ENCODE measurements at regions not wholly inside any gene's neighbourhood (a gene's known extent, or its start where the extent isn't known, plus 50 kb on each side); places are given as distances from the start of the nearest gene placed in this dataset.
A peak's percentile ranks its signal among the peaks of the same experiment; 100 is the strongest.

DNA sequence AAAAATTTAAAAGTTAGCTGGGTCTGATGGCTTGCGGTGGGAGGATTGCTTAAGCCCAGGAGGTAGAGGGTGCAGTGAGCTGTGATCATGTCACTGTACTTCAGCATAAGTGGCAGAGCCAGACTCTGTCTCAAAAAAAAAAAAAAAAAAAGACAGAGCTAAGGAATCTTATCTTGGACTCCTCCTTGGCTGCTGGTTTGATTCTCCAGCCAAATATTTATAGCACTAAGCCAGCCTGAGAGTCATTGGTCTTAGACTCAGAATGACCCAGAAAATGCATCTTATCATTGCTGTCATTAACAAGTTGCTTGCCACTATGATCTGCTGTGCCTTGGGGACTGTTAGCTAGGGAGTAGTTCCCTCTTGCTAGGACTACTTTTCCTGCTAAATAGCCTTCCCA, 164.7 kb downstream of the GNAT3 start:
- Histone ChIP-seq H3K4me1 (ENCODE audit: control insufficient read depth, insufficient read depth, low read length) (no peaks in the 10 kb centered on the region), H3K4me3 (ENCODE audit: low read depth, low read length) (no peak overlapping the region), H3K27ac (ENCODE audit: low read depth, low read length) (no peak overlapping the region), H3K9ac (ENCODE audit: low read depth, low read length) (no peak overlapping the region), H3K9me3 (ENCODE audit: control insufficient read depth, insufficient read depth, low read length) (no peaks in the 10 kb centered on the region), H3K36me3 (ENCODE audit: control insufficient read depth, insufficient read depth, low read length) (no peaks in the 10 kb centered on the region), H3K27me3 (ENCODE audit: control insufficient read depth, insufficient read depth, low read length) (no peaks in the 10 kb centered on the region)

DNA sequence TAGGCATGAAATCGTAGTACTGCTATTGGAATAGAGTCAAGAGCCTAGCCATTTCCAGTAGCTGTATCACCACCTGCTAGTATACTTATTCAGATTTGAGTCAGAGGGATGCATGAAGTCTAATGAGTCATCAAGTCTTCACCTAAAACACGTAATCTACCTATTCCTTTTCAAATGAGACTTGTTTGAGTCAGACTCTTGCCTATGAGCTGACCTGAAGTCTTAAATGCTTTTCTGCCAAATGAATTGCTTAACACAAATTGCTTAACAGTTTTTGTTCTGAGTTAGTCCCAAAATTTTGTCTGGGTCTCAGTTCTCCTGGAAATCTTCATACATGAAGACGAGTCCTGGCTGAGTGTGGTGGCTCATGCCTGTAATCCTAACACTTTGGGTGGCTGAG, 165.2 kb downstream of the GNAT3 start:
- H3K36me3 ChIP-seq (ENCODE audit: control insufficient read depth, insufficient read depth, low read length), result no peaks in the 10 kb centered on the region
- H3K4me1 ChIP-seq (ENCODE audit: control insufficient read depth, insufficient read depth, low read length), result no peaks in the 10 kb centered on the region
- H3K27ac ChIP-seq (ENCODE audit: low read depth, low read length), result no peak overlapping the region
- no peaks in the 10 kb centered on the region for H3K9me3 ChIP-seq (ENCODE audit: control insufficient read depth, insufficient read depth, low read length)
- no peak overlapping the region for H3K4me3 ChIP-seq (ENCODE audit: low read depth, low read length)
- H3K27me3 ChIP-seq (ENCODE audit: control insufficient read depth, insufficient read depth, low read length), result no peaks in the 10 kb centered on the region
- no peak overlapping the region for H3K9ac ChIP-seq (ENCODE audit: low read depth, low read length)

DNA sequence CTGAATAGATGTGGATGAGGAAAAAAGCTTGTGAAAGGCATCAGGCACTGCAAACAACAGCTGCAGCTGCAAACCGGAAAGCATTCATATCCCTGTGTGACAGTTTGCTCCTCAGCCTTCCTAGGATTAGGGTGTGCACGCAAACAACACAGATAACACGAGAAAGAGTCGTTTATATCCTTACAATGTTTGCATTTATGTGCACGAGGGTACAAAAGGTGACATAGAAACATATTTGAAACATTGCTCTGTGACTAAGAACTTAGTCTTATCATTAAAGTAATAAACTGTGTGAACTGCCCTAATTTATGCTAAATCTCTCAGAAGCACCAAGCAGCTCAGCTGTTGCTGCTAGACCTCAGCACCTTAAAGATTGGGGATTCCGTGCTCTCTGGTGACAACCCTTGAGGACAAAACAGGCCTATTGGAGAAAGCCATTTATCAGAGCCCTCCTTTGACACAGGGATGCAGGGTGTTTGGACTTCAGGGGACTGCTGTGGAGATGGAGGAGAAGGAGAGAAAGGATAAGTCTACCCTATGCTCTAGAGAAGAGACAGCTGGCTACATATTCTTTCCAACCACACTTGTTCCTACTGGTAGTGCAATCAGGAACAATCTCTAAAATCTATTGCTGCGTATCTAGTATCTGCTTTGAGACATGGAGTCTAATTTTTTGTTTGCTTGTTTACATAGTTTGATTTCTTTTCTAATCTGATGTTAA, 176.2 kb downstream of the GNAT3 start:
- H3K9me3 ChIP-seq (ENCODE audit: control insufficient read depth, insufficient read depth, low read length), result no peaks in the 10 kb centered on the region
- no peaks in the 10 kb centered on the region for H3K4me1 ChIP-seq (ENCODE audit: control insufficient read depth, insufficient read depth, low read length)
- no peaks in the 10 kb centered on the region for H3K27me3 ChIP-seq (ENCODE audit: control insufficient read depth, insufficient read depth, low read length)
- no peak overlapping the region for H3K4me3 ChIP-seq (ENCODE audit: low read depth, low read length)
- H3K36me3 ChIP-seq (ENCODE audit: control insufficient read depth, insufficient read depth, low read length), result no peaks in the 10 kb centered on the region
- H3K9ac ChIP-seq (ENCODE audit: low read depth, low read length), result no peak overlapping the region
- peak overlapping the region; percentile 31 for H3K27ac ChIP-seq (ENCODE audit: low read depth, low read length)

DNA sequence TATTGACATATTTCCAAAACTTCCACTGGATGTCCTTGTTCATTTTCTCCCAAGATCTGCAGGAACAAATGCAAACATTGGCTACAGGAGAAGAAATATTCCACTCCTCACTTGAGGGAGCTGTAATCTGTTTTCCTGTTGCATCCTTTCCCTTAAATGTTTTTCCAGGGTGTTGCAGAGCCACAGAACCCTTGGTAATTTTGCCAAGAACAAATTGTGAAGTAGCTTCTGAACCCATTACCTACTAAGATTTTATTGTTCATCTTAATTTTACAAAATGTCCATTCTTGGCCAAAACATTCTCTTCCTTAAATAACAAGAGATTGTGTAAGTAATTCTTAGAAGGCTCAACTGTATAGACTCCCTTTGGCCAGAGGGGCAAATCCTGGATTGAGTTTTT, 177.0 kb downstream of the GNAT3 start:
- Histone ChIP-seq H3K4me3 (ENCODE audit: low read depth, low read length) (no peak overlapping the region), H3K36me3 (ENCODE audit: control insufficient read depth, insufficient read depth, low read length) (no peaks in the 10 kb centered on the region), H3K27ac (ENCODE audit: low read depth, low read length) (no peak overlapping the region), H3K4me1 (ENCODE audit: control insufficient read depth, insufficient read depth, low read length) (no peaks in the 10 kb centered on the region), H3K9me3 (ENCODE audit: control insufficient read depth, insufficient read depth, low read length) (no peaks in the 10 kb centered on the region), H3K27me3 (ENCODE audit: control insufficient read depth, insufficient read depth, low read length) (no peaks in the 10 kb centered on the region), H3K9ac (ENCODE audit: low read depth, low read length) (no peak overlapping the region)

DNA sequence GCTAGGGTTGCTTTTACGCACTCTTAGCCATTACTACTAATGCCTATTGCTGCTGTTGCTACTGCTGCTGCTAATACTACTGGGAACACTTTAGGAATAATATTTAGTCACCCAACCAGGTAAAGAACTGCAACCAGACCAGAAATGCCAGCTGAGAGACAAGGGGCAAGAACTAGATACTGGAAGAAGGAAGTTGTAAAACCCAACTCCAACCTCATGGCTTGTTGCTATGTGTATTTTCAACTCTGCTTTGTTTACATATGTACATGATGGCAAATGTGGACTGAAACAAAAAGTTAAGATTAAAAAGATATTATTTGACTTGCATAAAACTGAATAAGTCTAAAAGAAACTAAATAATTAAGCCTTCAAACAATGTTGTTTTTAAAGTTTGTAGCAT, 177.7 kb downstream of the GNAT3 start:
- H3K27me3 ChIP-seq (ENCODE audit: control insufficient read depth, insufficient read depth, low read length), result no peaks in the 10 kb centered on the region
- no peaks in the 10 kb centered on the region for H3K4me1 ChIP-seq (ENCODE audit: control insufficient read depth, insufficient read depth, low read length)
- no peak overlapping the region for H3K4me3 ChIP-seq (ENCODE audit: low read depth, low read length)
- H3K9ac ChIP-seq (ENCODE audit: low read depth, low read length), result no peak overlapping the region
- no peak overlapping the region for H3K27ac ChIP-seq (ENCODE audit: low read depth, low read length)
- H3K9me3 ChIP-seq (ENCODE audit: control insufficient read depth, insufficient read depth, low read length), result no peaks in the 10 kb centered on the region
- no peaks in the 10 kb centered on the region for H3K36me3 ChIP-seq (ENCODE audit: control insufficient read depth, insufficient read depth, low read length)

DNA sequence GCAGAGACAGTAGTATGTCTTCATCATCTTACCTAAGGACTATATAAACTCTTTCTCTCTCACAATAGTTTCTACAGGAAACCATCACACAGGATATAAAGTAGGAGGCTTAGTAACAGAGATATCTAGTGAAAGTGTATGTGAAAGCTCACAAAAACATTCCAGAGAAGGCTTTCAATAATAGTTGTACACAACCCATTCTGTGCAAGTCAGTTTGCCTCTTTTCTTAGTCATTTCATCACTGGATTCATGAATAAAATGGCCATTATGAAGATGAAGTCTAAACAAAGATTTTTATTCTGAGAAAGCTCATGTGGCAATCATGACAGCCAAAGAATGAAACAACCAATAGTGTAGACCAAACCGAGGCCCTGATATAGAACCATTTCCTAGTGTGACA, 178.8 kb downstream of the GNAT3 start:
- Histone ChIP-seq H3K4me1 (ENCODE audit: control insufficient read depth, insufficient read depth, low read length) (no peaks in the 10 kb centered on the region), H3K27ac (ENCODE audit: low read depth, low read length) (no peak overlapping the region), H3K4me3 (ENCODE audit: low read depth, low read length) (no peak overlapping the region), H3K36me3 (ENCODE audit: control insufficient read depth, insufficient read depth, low read length) (no peaks in the 10 kb centered on the region), H3K27me3 (ENCODE audit: control insufficient read depth, insufficient read depth, low read length) (no peaks in the 10 kb centered on the region), H3K9me3 (ENCODE audit: control insufficient read depth, insufficient read depth, low read length) (no peaks in the 10 kb centered on the region), H3K9ac (ENCODE audit: low read depth, low read length) (no peak overlapping the region)

DNA sequence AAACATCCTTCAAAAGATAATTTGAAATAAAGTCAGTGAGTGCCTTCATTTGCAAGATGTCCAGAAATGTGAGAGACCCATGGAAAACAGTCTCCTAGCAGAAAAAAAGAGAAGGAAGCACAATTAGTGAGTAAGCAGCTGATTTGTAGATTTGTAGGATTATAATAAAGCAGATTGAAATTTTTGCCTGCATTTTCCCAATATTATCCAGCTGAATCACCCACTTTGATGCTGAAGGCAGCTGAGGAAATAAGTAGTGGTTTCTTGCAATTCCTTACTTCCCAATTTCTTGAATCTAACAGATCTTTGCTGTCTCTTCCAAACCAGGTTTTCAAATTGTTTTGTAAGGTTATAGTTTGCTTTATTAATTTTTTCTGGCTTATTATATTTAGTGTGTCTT, 181.4 kb downstream of the GNAT3 start:
- H3K27me3 ChIP-seq (ENCODE audit: control insufficient read depth, insufficient read depth, low read length), result no peaks in the 10 kb centered on the region
- no peaks in the 10 kb centered on the region for H3K4me1 ChIP-seq (ENCODE audit: control insufficient read depth, insufficient read depth, low read length)
- no peak overlapping the region for H3K27ac ChIP-seq (ENCODE audit: low read depth, low read length)
- H3K36me3 ChIP-seq (ENCODE audit: control insufficient read depth, insufficient read depth, low read length), result no peaks in the 10 kb centered on the region
- no peak overlapping the region for H3K4me3 ChIP-seq (ENCODE audit: low read depth, low read length)
- H3K9me3 ChIP-seq (ENCODE audit: control insufficient read depth, insufficient read depth, low read length), result no peaks in the 10 kb centered on the region
- no peak overlapping the region for H3K9ac ChIP-seq (ENCODE audit: low read depth, low read length)

DNA sequence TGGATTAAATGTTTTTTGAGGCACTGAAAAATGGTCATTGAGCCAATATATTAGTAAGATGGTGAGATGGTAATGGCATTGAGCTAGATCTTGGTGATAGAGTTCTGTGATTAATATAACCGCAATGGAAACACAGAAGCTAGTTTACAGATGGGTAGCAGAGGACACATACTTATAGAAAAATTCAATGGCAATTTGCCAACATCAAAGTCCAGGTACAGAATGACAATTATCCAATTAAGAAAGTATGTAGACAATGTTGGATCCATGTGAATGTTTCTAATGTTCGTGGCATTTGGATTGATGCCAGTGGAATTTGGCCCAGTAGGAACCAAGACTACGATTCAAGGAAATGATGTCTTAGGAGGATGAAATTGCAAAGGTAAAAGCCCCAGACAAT, 187.8 kb downstream of the GNAT3 start:
- H3K27me3 ChIP-seq (ENCODE audit: control insufficient read depth, insufficient read depth, low read length), result no peaks in the 10 kb centered on the region
- no peaks in the 10 kb centered on the region for H3K36me3 ChIP-seq (ENCODE audit: control insufficient read depth, insufficient read depth, low read length)
- no peak overlapping the region for H3K9ac ChIP-seq (ENCODE audit: low read depth, low read length)
- no peaks in the 10 kb centered on the region for H3K9me3 ChIP-seq (ENCODE audit: control insufficient read depth, insufficient read depth, low read length)
- H3K4me1 ChIP-seq (ENCODE audit: control insufficient read depth, insufficient read depth, low read length), result no peaks in the 10 kb centered on the region
- H3K4me3 ChIP-seq (ENCODE audit: low read depth, low read length), result no peak overlapping the region
- H3K27ac ChIP-seq (ENCODE audit: low read depth, low read length), result no peak overlapping the region

DNA sequence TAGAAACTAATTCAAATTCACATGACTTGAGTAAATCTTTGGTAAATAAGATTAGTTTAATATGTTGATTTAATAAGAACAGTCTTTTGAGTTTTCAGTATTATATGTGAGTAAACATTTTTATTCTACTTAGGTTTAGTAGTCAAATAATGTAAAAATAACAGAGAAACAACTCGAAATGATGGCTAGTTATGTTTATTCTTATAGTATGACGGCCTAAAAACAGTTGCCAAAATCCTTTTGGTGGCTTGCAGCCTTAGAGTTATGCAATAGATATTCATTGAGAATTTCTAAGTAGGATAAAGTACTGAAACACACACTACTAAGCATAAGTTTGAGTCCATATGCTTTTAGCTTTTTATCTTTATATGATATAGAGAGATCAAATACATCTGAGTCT, 184.8 kb downstream of the GNAI1 start:
- H3K4me3 ChIP-seq (ENCODE audit: low read depth, low read length), result no peak overlapping the region
- H3K9me3 ChIP-seq (ENCODE audit: control insufficient read depth, insufficient read depth, low read length), result no peaks in the 10 kb centered on the region
- H3K36me3 ChIP-seq (ENCODE audit: control insufficient read depth, insufficient read depth, low read length), result no peaks in the 10 kb centered on the region
- H3K27me3 ChIP-seq (ENCODE audit: control insufficient read depth, insufficient read depth, low read length), result no peaks in the 10 kb centered on the region
- H3K27ac ChIP-seq (ENCODE audit: low read depth, low read length), result no peak overlapping the region
- H3K4me1 ChIP-seq (ENCODE audit: control insufficient read depth, insufficient read depth, low read length), result no peaks in the 10 kb centered on the region
- no peak overlapping the region for H3K9ac ChIP-seq (ENCODE audit: low read depth, low read length)

DNA sequence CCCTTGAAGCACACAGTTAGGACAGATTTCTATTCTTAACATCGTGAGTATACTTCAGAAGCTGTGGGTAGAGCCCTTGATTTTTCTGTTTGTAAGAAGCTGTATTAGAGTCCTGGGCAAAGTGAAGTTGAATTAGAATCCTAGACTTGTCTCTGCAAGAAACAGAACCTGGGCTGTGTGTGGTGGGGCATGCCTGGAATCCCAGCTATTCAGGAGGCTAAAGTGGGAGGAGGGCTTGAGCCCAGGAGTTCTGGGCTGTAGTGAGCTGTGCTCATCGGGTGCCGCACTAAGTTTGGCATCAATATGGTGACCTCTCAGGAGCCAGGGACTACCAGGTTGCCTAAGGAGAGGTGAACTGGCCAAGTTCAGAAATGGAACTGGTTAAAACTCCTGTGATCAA, 183.4 kb downstream of the GNAI1 start:
- no peaks in the 10 kb centered on the region for H3K27me3 ChIP-seq (ENCODE audit: control insufficient read depth, insufficient read depth, low read length)
- H3K4me3 ChIP-seq (ENCODE audit: low read depth, low read length), result no peak overlapping the region
- H3K36me3 ChIP-seq (ENCODE audit: control insufficient read depth, insufficient read depth, low read length), result no peaks in the 10 kb centered on the region
- H3K27ac ChIP-seq (ENCODE audit: low read depth, low read length), result no peak overlapping the region
- H3K4me1 ChIP-seq (ENCODE audit: control insufficient read depth, insufficient read depth, low read length), result no peaks in the 10 kb centered on the region
- H3K9ac ChIP-seq (ENCODE audit: low read depth, low read length), result no peak overlapping the region
- no peaks in the 10 kb centered on the region for H3K9me3 ChIP-seq (ENCODE audit: control insufficient read depth, insufficient read depth, low read length)

DNA sequence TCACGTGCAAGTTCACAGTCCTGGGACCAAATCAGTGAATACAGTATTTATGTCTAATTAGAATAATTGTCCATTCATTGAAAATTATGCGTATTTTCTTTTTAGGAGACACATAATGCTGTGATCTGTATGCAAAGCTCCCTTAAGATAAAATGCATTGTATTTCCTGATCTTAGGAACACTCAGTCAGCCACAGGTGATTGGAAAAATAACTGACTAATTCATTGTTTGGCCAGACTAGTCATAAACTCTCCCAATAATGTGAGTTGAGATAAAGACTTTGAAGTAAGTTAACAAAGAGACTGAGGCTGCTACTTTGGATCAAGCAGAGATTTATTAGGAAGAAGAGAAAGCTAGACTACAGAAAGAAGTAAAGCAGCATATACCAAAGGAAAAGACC, 182.2 kb downstream of the GNAI1 start:
- Histone ChIP-seq H3K27ac (ENCODE audit: low read depth, low read length) (no peak overlapping the region), H3K27me3 (ENCODE audit: control insufficient read depth, insufficient read depth, low read length) (no peaks in the 10 kb centered on the region), H3K9me3 (ENCODE audit: control insufficient read depth, insufficient read depth, low read length) (no peaks in the 10 kb centered on the region)

DNA sequence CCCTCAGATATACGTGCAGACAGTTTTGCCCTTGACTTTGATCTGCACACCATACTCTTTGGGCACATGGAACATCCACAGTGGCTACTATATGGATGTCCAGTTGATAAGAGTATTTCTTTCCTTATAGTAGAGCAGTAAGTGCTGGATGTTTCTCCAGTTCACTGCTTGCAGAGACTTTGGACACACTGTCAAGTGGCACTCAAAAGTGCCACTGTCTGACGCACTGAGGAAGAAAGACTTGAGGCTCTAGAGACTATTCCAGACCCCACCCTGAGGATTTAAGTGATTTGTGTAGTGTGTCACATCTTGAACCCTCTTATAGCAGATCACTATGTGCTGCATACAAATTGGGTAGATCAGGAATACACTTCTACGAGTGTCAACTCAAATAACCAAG, 179.1 kb downstream of the GNAI1 start:
- H3K36me3 ChIP-seq (ENCODE audit: control insufficient read depth, insufficient read depth, low read length), result no peaks in the 10 kb centered on the region
- H3K9me3 ChIP-seq (ENCODE audit: control insufficient read depth, insufficient read depth, low read length), result no peaks in the 10 kb centered on the region
- no peak overlapping the region for H3K4me3 ChIP-seq (ENCODE audit: low read depth, low read length)
- no peaks in the 10 kb centered on the region for H3K27me3 ChIP-seq (ENCODE audit: control insufficient read depth, insufficient read depth, low read length)
- H3K4me1 ChIP-seq (ENCODE audit: control insufficient read depth, insufficient read depth, low read length), result no peaks in the 10 kb centered on the region
- H3K27ac ChIP-seq (ENCODE audit: low read depth, low read length), result no peak overlapping the region
- H3K9ac ChIP-seq (ENCODE audit: low read depth, low read length), result no peak overlapping the region

More for the DNA sequence above, 182.2 kb downstream of the GNAI1 start:
- Histone ChIP-seq H3K4me3 (ENCODE audit: low read depth, low read length) (no peak overlapping the region), H3K9ac (ENCODE audit: low read depth, low read length) (no peak overlapping the region), H3K36me3 (ENCODE audit: control insufficient read depth, insufficient read depth, low read length) (no peaks in the 10 kb centered on the region), H3K4me1 (ENCODE audit: control insufficient read depth, insufficient read depth, low read length) (no peaks in the 10 kb centered on the region)
